ENCODE measurements at regions not wholly inside any gene's neighbourhood (a gene's known extent, or its start where the extent isn't known, plus 50 kb on each side); places are given as distances from the start of the nearest gene placed in this dataset.

DNA sequence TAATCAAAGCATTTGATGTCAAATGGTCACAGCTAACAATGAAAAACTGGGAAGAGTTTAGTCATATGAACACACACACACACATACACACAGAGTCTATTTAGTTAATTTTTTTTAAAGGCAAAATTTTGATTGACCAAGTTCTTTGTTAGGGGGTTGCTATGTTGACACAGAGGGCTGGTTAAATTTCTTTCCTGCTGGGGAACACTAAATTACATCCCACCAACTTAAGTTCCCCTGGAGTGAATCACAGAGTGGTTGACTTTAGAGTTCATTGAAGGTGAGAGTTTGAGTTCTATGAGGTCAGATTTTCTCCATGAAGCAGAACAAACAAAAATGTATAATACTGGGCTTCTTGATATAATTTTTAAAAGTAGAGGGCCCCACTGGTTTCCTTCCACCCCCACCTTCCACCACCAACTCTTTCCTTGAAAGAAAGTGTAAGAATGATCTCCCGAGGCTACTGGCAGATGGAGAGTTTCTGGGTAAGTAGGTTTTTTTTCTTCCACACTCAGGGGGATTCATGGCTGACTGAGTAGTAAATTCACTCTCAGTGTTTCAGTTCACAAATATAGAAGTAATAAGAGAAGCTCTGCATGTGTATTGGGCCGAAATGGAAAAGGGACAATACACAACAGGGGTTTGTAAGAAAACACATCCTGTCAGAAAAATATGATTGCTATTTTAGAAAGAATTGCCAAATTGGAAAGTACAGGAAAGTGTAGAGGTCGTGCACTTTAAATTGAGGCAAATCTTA, 917.0 kb upstream of the LCORL start:
- H3K27ac ChIP-seq, result no peak overlapping the region
- H3K4me3 ChIP-seq, result no peak overlapping the region
- TF ChIP-seq, protein P1, sequence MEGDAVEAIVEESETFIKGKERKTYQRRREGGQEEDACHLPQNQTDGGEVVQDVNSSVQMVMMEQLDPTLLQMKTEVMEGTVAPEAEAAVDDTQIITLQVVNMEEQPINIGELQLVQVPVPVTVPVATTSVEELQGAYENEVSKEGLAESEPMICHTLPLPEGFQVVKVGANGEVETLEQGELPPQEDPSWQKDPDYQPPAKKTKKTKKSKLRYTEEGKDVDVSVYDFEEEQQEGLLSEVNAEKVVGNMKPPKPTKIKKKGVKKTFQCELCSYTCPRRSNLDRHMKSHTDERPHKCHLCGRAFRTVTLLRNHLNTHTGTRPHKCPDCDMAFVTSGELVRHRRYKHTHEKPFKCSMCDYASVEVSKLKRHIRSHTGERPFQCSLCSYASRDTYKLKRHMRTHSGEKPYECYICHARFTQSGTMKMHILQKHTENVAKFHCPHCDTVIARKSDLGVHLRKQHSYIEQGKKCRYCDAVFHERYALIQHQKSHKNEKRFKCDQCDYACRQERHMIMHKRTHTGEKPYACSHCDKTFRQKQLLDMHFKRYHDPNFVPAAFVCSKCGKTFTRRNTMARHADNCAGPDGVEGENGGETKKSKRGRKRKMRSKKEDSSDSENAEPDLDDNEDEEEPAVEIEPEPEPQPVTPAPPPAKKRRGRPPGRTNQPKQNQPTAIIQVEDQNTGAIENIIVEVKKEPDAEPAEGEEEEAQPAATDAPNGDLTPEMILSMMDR (IDR thresholded peaks at IDR 0.05), result no peak
- H3K9me3 ChIP-seq, result no peaks in the 10 kb centered on the region
- no peaks in the 10 kb centered on the region for H3K4me1 ChIP-seq
- no peaks in the 10 kb centered on the region for H3K27me3 ChIP-seq
- no peak for DNase-seq
- no peak overlapping the region for H3K9ac ChIP-seq (ENCODE audit: low read depth in 2 of 2, low read length in 2 of 2)
- H3K36me3 ChIP-seq, result no peaks in the 10 kb centered on the region
- intact Hi-C loops (cut with DNase I), result loop anchor here (10.0 kb wide), 1 partner anchor 244 kb away; no protein-coding TSS in a partner anchor

DNA sequence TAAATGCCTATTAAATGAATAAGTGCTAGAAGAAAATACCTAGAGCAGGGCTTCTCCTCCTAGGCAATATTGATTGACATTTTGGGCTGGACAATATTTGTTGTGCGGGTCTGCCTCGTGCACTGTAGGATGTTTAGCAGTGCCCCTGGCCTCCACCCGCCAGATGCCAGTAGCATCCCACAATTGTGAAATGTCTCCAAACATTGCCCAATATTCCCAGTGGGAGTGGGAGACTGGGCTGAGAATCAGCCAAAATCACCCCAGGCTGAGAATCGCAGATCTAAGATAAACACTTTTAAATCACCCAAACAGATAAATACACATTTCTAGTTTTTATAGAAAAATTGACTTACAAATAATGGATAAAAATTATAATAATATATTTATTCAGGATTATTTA, 916.2 kb upstream of the LCORL start:
- Histone ChIP-seq H3K9me3 (no peaks in the 10 kb centered on the region), H3K4me3 (no peak overlapping the region), H3K27ac (no peak overlapping the region), H3K9ac (ENCODE audit: low read depth in 2 of 2, low read length in 2 of 2) (no peak overlapping the region), H3K4me1 (no peaks in the 10 kb centered on the region), H3K27me3 (no peaks in the 10 kb centered on the region), H3K36me3 (no peaks in the 10 kb centered on the region)
- DNase-seq, result no peak
- TF ChIP-seq, protein P1 (IDR thresholded peaks at IDR 0.05), result no peak
- intact Hi-C loops (cut with DNase I), result loop anchor here (10.0 kb wide), 1 partner anchor 243 kb away; no protein-coding TSS in a partner anchor

DNA sequence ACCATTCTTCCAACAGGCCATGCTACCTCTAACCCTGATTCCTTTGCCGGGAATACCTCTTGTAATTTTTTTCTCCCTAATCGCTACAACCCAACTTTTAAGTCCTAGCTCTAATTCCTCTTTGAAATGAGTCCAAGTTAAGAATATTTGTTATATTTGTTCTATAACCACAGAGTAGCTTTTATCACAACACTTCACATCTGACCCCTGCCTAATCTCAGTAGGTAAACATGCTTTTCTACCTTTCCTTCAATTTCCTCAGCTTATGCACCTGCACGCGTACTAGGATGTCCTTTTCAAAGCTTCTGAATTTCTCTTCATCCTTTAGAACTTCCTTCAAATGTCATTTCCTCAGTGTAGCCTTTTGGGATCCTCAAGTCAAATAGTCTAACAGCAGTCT, 915.5 kb upstream of the LCORL start:
- TF ChIP-seq, protein P1 (IDR thresholded peaks at IDR 0.05), result no peak
- Histone ChIP-seq H3K36me3 (no peaks in the 10 kb centered on the region), H3K27me3 (no peaks in the 10 kb centered on the region), H3K9me3 (no peaks in the 10 kb centered on the region), H3K4me3 (no peak overlapping the region), H3K27ac (no peak overlapping the region), H3K9ac (ENCODE audit: low read depth in 2 of 2, low read length in 2 of 2) (no peak overlapping the region), H3K4me1 (no peaks in the 10 kb centered on the region)
- intact Hi-C loops (cut with DNase I), result loop anchor here (10.0 kb wide), 1 partner anchor 242 kb away; no protein-coding TSS in a partner anchor
- no peak for DNase-seq

DNA sequence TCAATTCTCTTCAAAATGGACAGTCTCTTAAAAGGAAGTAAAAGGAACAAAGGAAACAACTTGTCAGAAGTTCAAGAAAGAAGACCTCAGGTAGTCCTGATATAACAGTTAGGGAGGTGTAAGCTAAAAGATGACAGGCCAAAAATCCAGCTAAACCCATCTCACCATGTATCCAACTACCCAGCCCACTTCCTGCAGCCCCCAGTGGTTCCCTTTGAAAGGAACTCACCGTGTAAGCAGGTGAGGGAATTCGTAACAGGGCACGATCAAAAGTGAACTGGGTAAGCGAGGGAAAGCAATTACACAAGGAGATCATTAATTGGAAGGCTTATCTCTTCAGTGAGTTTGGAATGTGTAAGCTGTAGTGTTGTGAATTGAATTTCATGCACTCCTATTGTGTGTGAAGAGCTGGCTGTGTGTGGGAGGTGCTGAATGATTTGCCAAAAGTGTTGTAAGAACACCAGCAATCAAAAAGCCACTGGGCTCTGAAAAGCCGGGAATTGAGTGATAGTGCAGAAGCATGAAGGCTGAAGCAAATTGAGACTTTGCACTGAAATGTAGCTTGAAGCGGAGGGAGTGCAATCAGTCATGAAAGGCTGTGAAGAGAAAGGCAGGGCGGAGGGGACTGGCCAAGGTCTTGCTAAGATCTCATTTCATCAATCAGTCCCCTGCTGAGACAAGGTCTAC, 914.2 kb upstream of the LCORL start:
- DNase-seq, result no peak
- Histone ChIP-seq H3K27me3 (no peaks in the 10 kb centered on the region), H3K9ac (ENCODE audit: low read depth in 2 of 2, low read length in 2 of 2) (no peak overlapping the region), H3K9me3 (no peaks in the 10 kb centered on the region), H3K4me1 (no peaks in the 10 kb centered on the region), H3K27ac (no peak overlapping the region), H3K4me3 (no peak overlapping the region), H3K36me3 (no peaks in the 10 kb centered on the region)
- intact Hi-C loops (cut with DNase I), result loop anchor here (10.0 kb wide), 1 partner anchor 241 kb away; no protein-coding TSS in a partner anchor
- TF ChIP-seq, protein P1 (IDR thresholded peaks at IDR 0.05), result no peak

DNA sequence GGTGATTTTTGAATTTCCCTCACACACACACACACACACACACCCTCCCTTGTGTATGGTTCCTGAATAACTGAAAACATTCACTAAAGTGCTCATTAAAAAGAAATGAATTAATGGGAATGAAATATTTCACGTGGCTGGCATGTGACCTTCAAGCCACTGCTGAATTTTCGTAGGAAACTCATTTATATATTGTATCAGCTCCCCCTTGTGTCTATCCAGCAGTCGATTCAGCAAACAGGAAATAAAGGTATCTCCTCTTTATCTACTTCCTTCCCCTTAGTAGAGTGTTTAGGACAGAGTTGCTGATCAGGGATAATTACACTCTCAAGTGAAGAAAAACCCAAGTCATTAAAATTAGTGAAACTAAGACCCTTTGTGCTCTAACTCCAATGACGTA, 912.6 kb upstream of the LCORL start:
- TF ChIP-seq, protein P1 (IDR thresholded peaks at IDR 0.05), result no peak
- Histone ChIP-seq H3K9ac (ENCODE audit: low read depth in 2 of 2, low read length in 2 of 2) (no peak overlapping the region), H3K27me3 (no peaks in the 10 kb centered on the region), H3K27ac (no peak overlapping the region), H3K4me3 (no peak overlapping the region), H3K36me3 (no peaks in the 10 kb centered on the region), H3K4me1 (no peaks in the 10 kb centered on the region), H3K9me3 (no peaks in the 10 kb centered on the region)
- no peak for DNase-seq
- intact Hi-C loops (cut with DNase I), result loop anchor here (10.0 kb wide), 1 partner anchor 239 kb away; no protein-coding TSS in a partner anchor

All from colonic mucosa (tissue), 4 donors.